Left renal cortex interstitium (tissue), 4 donors: ENCODE measurements at regions not wholly inside any gene's neighbourhood (a gene's known extent, or its start where the extent isn't known, plus 50 kb on each side); places are given as distances from the start of the nearest gene placed in this dataset.
"Not testable (repeated sequence)": the region's sequence is repeated elsewhere in the genome, so short reads cannot be mapped to it uniquely, and the experiment has no call there.

Experiments used
- DNase-seq, 4 donors: peaks; one replicate each; pipeline ENCODE4 v3.0.0-alpha.2; 2013; ENCODE audit warnings: low read depth in 4 of 4, low spot score in 2 of 4, missing footprints in 1 of 4

- DNase-seq = no peak
Measured at GRCh38 chr13:80688593-80688992, 347.7 kb upstream of the SPRY2 start.

DNA sequence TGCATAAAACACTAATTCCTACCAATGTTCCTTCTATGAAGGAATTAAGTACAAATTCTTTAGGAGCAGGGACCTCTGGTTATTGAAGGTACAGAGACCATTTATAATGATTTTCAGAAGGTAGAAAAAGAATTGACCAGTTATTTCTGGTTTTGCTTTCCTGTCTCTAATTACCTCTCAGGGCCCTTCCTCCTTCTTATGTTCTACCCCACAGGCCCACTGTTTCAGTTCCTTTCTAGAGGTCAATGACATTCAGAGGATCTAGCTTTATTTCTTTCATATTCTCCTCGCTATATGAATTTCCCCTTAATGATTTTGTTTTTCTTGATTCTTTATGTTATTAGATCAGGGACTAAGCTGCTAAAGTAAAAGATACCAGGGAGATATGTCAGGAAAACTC, 345.0 kb upstream of the SPRY2 start:
- no peak for DNase-seq

GRCh38 chr13:80684217-80684991, 343.5 kb upstream of the SPRY2 start:
- DNase-seq = no peak

- DNase-seq = no peak
Measured at GRCh38 chr13:80680786-80681366, 339.9 kb upstream of the SPRY2 start.

DNA sequence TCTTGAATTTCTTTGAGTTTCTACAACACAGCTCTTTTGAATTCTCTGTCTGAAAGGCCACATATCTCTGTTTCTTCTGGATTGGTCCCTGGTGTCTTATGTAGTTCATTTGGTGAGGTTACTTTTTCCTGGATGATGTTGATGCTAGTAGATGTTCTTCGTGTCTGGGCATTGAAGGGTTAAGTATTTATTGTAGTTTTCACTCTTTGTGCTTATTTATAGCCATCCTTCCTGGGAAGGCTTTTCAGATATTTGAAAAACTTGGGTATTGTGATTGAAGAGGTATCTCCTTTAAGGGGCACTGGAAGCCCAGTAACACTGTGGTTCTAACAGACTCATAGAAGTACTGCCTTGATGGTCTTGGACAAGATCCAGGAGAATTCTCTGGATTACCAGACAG, 338.5 kb upstream of the SPRY2 start:
- no peak for DNase-seq

- no peak for DNase-seq
Measured at GRCh38 chr13:80677227-80677626, 336.3 kb upstream of the SPRY2 start.

- DNase-seq = not testable (repeated sequence)
Measured at GRCh38 chr13:80675442-80675841, 334.5 kb upstream of the SPRY2 start.

- no peak for DNase-seq
Measured at GRCh38 chr13:80671773-80672172, 330.8 kb upstream of the SPRY2 start.

DNA sequence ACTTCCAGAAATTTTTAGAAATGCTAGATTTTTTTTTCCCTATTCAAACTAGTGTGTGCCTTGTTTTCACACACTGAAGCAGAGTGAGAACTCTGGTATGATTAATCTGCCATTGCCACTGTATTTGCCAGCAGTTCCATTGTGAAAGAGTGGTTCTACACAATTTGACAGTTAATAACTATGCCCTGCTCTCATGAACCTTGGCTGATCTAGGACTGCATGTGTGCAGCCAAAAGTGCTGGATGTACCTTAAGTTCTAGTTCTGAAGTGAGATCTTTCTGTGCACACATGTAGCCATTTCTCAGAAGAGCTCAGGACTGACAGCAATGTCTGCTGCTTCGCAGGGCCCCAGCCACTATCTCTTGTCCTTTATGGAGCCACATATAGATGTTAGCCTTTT, 328.2 kb upstream of the SPRY2 start:
- no peak for DNase-seq

DNA sequence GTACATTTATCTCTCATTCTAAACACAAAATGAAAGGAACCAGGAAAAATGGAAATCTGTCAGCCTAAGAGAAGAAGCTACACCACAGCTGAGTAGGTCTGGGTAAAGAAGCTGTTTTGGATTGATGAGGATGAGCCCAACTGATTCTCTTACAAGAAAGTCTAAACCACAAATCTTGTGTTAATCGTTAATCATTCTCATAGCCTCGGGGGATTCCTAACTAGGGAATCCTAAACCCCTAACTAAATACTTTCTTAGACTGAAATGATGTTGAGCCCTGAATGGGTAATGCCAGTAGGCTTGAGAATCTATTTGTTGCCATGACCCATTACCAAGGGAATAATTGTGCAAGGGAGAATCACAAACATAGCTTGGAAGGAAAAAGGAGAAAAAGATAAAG, 327.5 kb upstream of the SPRY2 start:
- no peak for DNase-seq

GRCh38 chr13:80666782-80667552, 326.0 kb upstream of the SPRY2 start:
- DNase-seq = no peak

DNA sequence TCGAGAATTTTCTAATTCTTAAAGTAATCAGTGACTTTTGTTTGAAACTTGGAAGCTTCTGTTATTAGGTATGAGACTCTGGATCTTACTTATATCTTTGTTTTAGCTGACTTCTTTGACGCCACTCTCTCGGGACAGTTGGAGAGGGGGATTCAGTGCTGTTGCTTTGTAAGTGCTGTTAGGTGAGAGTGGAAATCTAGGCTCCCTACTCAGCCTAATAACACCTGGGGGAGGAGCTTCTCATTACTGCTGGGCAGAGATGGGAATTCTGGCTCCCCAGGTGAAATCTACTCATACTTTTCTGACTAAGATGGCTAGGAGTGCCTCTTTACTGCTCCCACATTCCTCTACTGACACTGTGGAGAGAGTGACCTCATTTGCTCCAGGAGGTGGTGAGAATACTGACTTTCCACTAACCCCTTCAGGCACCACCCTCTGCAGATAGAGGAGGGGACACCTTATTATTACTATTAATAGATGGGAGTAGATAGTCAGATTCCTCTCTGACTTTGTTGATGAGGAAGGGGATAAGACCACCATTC, 324.9 kb upstream of the SPRY2 start:
- no peak for DNase-seq

DNA sequence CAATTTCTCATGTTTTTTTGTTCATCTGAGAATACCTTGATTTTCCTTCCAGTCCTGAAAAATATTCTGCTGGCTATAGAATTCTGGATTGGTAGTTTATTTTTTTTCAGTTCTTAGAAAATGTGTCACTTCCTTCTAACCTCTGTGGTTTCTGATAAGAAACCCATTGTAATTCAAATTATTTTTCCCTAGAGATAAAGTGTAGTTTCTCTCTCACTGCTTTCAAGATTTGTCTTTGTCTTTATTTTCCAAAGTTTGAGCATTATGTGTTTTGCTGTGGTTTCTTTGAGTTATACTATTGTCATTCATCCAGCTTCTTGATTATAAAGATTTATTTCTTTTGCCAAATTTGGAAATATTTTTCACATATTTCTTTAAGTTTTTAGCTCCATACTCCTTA, 324.0 kb upstream of the SPRY2 start:
- DNase-seq = no peak

- DNase-seq = no peak
Measured at GRCh38 chr13:80663788-80664187, 322.9 kb upstream of the SPRY2 start.

DNA sequence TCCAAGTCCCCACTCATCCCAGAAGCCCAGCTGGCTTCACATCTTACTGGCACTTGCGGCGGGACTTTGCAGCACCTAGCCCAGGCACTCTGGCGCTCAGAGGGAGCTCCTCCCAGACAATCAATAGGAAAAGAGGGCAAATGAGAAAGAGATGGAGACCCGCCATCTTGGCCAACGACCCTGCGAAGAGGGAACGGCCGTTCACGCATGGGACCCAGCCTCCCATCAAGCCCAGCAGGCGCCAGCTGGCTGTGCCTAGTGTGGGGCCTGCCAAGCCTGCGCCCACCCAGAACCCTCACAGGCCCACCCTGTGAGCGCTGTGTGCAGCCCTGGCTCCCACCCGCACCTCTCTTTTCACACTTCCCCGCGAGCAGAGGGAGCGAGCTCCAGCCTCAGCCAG, 317.8 kb upstream of the SPRY2 start:
- no peak for DNase-seq

DNA sequence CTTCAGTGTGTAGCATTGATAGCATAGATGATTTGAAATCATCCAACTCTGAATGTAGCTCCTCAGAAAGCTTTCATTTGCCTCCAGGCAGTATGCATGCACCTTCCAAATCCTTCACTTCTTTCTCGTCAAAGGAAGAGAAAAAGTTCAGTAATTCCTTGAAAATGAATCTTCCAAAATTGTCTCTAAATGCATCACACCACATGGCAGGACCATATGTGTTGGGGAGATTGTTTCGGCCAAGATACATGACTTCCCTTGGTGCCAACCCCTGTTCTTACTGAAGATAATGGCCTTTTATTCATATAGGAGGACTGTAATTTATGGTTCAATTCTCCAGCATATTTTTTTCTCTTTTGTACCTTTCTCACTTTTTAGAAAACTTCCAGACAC, 315.6 kb upstream of the SPRY2 start:
- DNase-seq = no peak

DNA sequence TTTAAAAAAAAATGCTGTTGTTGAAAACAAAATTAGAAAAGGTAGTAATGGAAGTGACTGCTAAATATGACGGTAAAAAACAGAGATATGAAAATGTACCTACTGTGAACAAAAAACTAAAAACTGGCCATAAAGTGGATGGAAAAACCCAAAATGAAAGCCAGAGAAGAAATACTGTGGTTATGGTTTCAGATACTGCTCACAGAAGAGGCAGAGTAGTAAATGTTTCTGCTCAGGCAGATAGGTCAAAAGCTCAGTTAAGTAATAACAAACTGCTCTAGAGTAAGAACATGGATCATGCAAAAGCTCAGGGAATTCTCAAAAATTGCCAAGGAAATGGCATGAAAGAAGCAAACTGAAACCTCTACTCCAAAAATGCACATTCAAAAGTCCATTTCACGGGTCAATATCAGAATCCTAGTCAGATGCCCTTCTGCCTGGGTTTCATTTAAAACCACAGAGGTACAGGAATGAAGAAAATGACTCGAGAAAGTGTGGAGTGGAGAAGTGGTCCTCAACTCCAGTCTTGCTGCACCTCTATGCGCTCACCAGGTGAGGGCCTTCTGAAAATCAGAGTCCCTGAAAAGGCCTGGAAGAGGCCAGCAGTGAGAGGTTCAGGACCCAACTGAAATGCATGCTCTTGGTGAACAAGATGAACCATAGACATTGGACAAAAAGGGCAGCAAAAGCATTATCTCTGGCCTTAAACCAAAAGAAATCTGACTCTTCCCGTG, 315.0 kb upstream of the SPRY2 start:
- DNase-seq = no peak

DNA sequence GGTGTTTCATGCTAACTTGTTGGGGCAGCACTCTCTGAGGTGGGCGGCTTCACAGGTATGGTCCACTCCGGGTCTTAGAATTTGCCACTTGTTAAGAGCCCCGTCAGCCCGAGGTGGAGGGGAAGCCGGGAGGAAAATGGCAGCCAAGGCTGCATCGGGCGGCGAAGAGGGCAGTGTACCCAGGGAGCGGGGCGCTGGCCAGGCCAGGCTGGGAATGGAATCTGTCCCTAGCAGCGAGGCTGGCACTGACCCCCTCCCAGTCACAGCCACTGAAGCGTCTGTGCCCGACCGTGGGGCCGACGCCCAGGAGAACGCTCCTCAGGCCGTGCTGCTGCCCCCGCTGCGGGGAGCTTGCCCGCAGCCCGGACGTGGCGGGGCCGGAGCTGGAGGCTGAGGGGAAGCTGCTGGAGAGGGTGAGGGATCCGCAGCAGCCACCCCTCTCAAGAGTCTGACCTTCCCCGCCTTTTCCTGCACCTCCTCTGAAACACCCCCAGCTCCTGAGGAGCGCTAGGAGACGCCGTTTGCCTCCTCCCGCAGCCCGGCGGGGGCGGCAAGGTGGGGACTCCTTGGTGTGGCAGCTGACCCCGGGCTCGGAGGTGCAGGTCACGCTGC, 313.8 kb upstream of the SPRY2 start:
- peak in 2 of 4 donors; percentile 31 to 36 for DNase-seq

- no peak for DNase-seq
Measured at GRCh38 chr13:80649274-80649673, 308.3 kb upstream of the SPRY2 start.

GRCh38 chr13:80642641-80643040, 301.7 kb upstream of the SPRY2 start:
- no peak for DNase-seq
